Neural cell (in vitro differentiated cells): ENCODE measurements at regions not wholly inside any gene's neighbourhood (a gene's known extent, or its start where the extent isn't known, plus 50 kb on each side); places are given as distances from the start of the nearest gene placed in this dataset.

Experiments used
- H2AFZ ChIP-seq: fragments of 200-600, 300-800 bp; sonication (generic), shearing (Covaris generic); 2 replicates; pipeline ENCODE4 v1.6.0; 2014; ENCODE audit warnings: low read depth, mild to moderate bottlenecking, antibody characterized with exemption, low read length, moderate library complexity
- H3F3A ChIP-seq: fragments of 200-600 bp; shearing (Covaris generic); 2 replicates; pipeline ENCODE4 v1.6.1; 2016; ENCODE audit warnings: mild to moderate bottlenecking, moderate library complexity, mixed read lengths, antibody characterized with exemption, low read length; ENCODE audit not compliant: insufficient read depth, poor library complexity, severe bottlenecking
- H3K27ac ChIP-seq: fragments of 200-600, 300-800 bp; sonication (generic), shearing (Covaris generic); 2 replicates; pipeline ENCODE4 v1.5.1; 2014; ENCODE audit warnings: mild to moderate bottlenecking, low read length, moderate library complexity
- H3K27me3 ChIP-seq: fragments of 300-800, 200-600 bp; sonication (generic), shearing (Covaris generic); 2 replicates; pipeline ENCODE4 v1.6.0; 2014; ENCODE audit warnings: mild to moderate bottlenecking, low read depth, low read length, moderate library complexity; ENCODE audit not compliant: insufficient read depth
- H3K36me3 ChIP-seq: fragments of 300-800, 200-600 bp; sonication (generic), shearing (Covaris generic); 2 replicates; pipeline ENCODE4 v1.5.1; 2014; ENCODE audit warnings: mild to moderate bottlenecking, antibody characterized with exemption, low read length, moderate library complexity; ENCODE audit not compliant: insufficient read depth
- H3K4me2 ChIP-seq: fragments of 300-800, 200-600 bp; sonication (generic), shearing (Covaris generic); 2 replicates; pipeline ENCODE4 v1.6.0; 2014; ENCODE audit warnings: mild to moderate bottlenecking, low read length
- H3K4me3 ChIP-seq: fragments of 300-800, 200-600 bp; sonication (generic), shearing (Covaris generic); 2 replicates; pipeline ENCODE4 v1.5.1; 2014; ENCODE audit warnings: mild to moderate bottlenecking, low read length, moderate library complexity
- H3K79me2 ChIP-seq: fragments of 200-600 bp; shearing (Covaris generic); replicated peaks from 2 replicates; pipeline ENCODE4 v1.6.0; 2014; ENCODE audit warnings: mild to moderate bottlenecking, low read length, moderate library complexity; ENCODE audit not compliant: insufficient read depth
- H3K9ac ChIP-seq: fragments of 300-800, 200-600 bp; sonication (generic), shearing (Covaris generic); 2 replicates; pipeline ENCODE4 v1.6.1; 2016; ENCODE audit warnings: mild to moderate bottlenecking, low read length, mixed read lengths
- H3K9me2 ChIP-seq: fragments of 200-600 bp; shearing (Covaris generic); 2 replicates; pipeline ENCODE4 v1.6.1; 2016; ENCODE audit warnings: mild to moderate bottlenecking, low read length, mixed read lengths; ENCODE audit not compliant: insufficient read depth
- H3K9me3 ChIP-seq: fragments of 200-600, 300-800 bp; sonication (generic), shearing (Covaris generic); 2 replicates; pipeline ENCODE4 v1.6.1; 2016; ENCODE audit warnings: mild to moderate bottlenecking, mixed run types, low read length, moderate library complexity, mixed read lengths
- H4K20me1 ChIP-seq: fragments of 200-600 bp; shearing (Covaris generic); 2 replicates; pipeline ENCODE4 v1.6.1; 2016; ENCODE audit warnings: mild to moderate bottlenecking, mixed run types; ENCODE audit not compliant: insufficient read depth
- EP300 ChIP-seq: fragments of 450-650 bp; conservative IDR thresholded peaks from 2 replicates; pipeline ENCODE4 v1.6.1; 2014; ENCODE audit warnings: antibody characterized with exemption, mild to moderate bottlenecking, moderate library complexity; ENCODE audit not compliant: poor library complexity, severe bottlenecking
- EZH2 ChIP-seq: fragments of 200-600, 300-800 bp; shearing (Covaris generic), sonication (generic); IDR thresholded peaks from 2 replicates; pipeline ENCODE4 v1.6.1; 2014; ENCODE audit warnings: antibody characterized with exemption, low read length, borderline replicate concordance, mild to moderate bottlenecking; ENCODE audit not compliant: insufficient read depth, poor library complexity, severe bottlenecking
- MXI1 ChIP-seq: fragments of 450-650 bp; conservative IDR thresholded peaks from 2 replicates; pipeline ENCODE4 v1.6.1; 2014; ENCODE audit warnings: antibody characterized with exemption, mild to moderate bottlenecking; ENCODE audit not compliant: poor library complexity, severe bottlenecking
- POLR2AphosphoS5 ChIP-seq: IDR thresholded peaks from 2 replicates; pipeline ENCODE4 v1.6.1; 2012
- RAD21 ChIP-seq: fragments of 450-650 bp; conservative IDR thresholded peaks from 2 replicates; pipeline ENCODE4 v1.6.1; 2014; ENCODE audit warnings: antibody characterized with exemption, mild to moderate bottlenecking, moderate library complexity
- SMC3 ChIP-seq: fragments of 450-650 bp; conservative IDR thresholded peaks from 2 replicates; pipeline ENCODE4 v1.6.1; 2014; ENCODE audit warnings: antibody characterized with exemption, mild to moderate bottlenecking, moderate library complexity; ENCODE audit not compliant: poor library complexity
- TAF1 ChIP-seq: IDR thresholded peaks from 2 replicates; pipeline ENCODE4 v1.6.1; 2012; ENCODE audit warnings: low read depth
- TF ChIP-seq, protein P1 (sequence below): IDR thresholded peaks from 2 replicates; pipeline ENCODE4 v1.6.1; 2012; ENCODE audit warnings: borderline replicate concordance
- TF ChIP-seq, protein P2 (sequence below): fragments of 450-650 bp; IDR thresholded peaks from 2 replicates; pipeline ENCODE4 v1.5.1; 2014; ENCODE audit warnings: antibody characterized with exemption, mild to moderate bottlenecking, moderate library complexity; ENCODE audit not compliant: poor library complexity, severe bottlenecking

DNA sequence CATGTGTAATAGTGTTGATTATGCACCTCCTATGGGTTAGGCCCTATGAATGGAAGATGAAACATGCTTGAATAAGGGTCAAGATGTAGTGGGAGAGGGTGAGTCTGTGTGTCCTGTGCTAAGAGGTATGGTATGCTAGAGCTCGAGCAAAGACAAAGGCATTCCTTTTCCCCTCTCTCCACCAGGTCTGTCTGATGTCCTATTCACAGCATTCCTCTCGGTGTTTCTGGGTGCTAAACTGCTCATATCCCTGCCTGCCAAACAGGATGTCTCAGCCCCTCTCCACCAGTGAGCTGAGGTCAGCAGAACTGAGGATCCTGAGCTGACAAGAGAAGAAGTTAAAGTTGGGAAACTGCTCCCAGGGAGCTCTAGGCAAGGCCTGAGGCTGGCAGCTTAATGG lies 344.9 kb downstream of the TSN start:
- H3K79me2 ChIP-seq = no peaks in the 10 kb centered on the region
- H3K27ac ChIP-seq = no peak overlapping the region
- H3K36me3 ChIP-seq = no peaks in the 10 kb centered on the region
- no peaks in the 10 kb centered on the region for H3K9me2 ChIP-seq
- no peak overlapping the region for H3K4me2 ChIP-seq
- H4K20me1 ChIP-seq = no peaks in the 10 kb centered on the region
- no peaks in the 10 kb centered on the region for H3K27me3 ChIP-seq
- H2AFZ ChIP-seq = no peak overlapping the region
- no peaks in the 10 kb centered on the region for H3F3A ChIP-seq
- no peak overlapping the region for H3K4me3 ChIP-seq
- H3K9ac ChIP-seq = no peak overlapping the region
- H3K9me3 ChIP-seq = no peaks in the 10 kb centered on the region
- TF ChIP-seq EP300 = no peak
- no peak for TF ChIP-seq POLR2AphosphoS5
- no peak for TF ChIP-seq SMC3
- no peak for TF ChIP-seq RAD21

DNA sequence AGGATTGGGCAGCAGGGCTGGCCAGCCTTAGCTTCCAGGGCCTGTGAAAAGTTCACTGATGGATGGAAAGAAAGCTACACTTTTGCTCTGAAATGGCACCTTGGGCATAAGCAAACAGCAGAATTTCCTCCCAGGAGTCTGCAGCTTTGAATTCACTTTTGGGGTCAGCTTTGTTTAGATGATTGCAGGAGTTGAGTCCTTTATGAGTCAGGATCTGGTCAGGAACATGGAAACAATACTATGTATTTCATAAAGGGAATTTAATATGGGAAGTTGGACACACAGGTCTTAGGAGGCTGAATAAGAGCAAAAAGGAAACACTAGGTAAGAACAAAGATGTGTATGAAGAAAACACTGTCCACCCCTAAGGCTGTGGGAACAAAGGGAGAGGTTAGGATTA lies 345.3 kb downstream of the TSN start:
- Histone ChIP-seq H3K36me3 (no peaks in the 10 kb centered on the region), H3K27ac (no peak overlapping the region), H3K9me2 (no peaks in the 10 kb centered on the region), H3K4me3 (no peak overlapping the region), H3F3A (no peaks in the 10 kb centered on the region), H3K9me3 (no peaks in the 10 kb centered on the region), H3K9ac (no peak overlapping the region), H2AFZ (no peak overlapping the region), H3K79me2 (no peaks in the 10 kb centered on the region), H4K20me1 (no peaks in the 10 kb centered on the region), H3K27me3 (no peaks in the 10 kb centered on the region), H3K4me2 (no peak overlapping the region)
- no peak for TF ChIP-seq EP300
- no peak for TF ChIP-seq MXI1
- TF ChIP-seq RAD21 = no peak
- TF ChIP-seq, protein P1, sequence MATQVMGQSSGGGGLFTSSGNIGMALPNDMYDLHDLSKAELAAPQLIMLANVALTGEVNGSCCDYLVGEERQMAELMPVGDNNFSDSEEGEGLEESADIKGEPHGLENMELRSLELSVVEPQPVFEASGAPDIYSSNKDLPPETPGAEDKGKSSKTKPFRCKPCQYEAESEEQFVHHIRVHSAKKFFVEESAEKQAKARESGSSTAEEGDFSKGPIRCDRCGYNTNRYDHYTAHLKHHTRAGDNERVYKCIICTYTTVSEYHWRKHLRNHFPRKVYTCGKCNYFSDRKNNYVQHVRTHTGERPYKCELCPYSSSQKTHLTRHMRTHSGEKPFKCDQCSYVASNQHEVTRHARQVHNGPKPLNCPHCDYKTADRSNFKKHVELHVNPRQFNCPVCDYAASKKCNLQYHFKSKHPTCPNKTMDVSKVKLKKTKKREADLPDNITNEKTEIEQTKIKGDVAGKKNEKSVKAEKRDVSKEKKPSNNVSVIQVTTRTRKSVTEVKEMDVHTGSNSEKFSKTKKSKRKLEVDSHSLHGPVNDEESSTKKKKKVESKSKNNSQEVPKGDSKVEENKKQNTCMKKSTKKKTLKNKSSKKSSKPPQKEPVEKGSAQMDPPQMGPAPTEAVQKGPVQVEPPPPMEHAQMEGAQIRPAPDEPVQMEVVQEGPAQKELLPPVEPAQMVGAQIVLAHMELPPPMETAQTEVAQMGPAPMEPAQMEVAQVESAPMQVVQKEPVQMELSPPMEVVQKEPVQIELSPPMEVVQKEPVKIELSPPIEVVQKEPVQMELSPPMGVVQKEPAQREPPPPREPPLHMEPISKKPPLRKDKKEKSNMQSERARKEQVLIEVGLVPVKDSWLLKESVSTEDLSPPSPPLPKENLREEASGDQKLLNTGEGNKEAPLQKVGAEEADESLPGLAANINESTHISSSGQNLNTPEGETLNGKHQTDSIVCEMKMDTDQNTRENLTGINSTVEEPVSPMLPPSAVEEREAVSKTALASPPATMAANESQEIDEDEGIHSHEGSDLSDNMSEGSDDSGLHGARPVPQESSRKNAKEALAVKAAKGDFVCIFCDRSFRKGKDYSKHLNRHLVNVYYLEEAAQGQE = no peak
- no peak for TF ChIP-seq POLR2AphosphoS5
- no peak for TF ChIP-seq EZH2
- no peak for TF ChIP-seq TAF1
- TF ChIP-seq, protein P2, sequence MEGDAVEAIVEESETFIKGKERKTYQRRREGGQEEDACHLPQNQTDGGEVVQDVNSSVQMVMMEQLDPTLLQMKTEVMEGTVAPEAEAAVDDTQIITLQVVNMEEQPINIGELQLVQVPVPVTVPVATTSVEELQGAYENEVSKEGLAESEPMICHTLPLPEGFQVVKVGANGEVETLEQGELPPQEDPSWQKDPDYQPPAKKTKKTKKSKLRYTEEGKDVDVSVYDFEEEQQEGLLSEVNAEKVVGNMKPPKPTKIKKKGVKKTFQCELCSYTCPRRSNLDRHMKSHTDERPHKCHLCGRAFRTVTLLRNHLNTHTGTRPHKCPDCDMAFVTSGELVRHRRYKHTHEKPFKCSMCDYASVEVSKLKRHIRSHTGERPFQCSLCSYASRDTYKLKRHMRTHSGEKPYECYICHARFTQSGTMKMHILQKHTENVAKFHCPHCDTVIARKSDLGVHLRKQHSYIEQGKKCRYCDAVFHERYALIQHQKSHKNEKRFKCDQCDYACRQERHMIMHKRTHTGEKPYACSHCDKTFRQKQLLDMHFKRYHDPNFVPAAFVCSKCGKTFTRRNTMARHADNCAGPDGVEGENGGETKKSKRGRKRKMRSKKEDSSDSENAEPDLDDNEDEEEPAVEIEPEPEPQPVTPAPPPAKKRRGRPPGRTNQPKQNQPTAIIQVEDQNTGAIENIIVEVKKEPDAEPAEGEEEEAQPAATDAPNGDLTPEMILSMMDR = no peak
- TF ChIP-seq SMC3 = no peak

DNA sequence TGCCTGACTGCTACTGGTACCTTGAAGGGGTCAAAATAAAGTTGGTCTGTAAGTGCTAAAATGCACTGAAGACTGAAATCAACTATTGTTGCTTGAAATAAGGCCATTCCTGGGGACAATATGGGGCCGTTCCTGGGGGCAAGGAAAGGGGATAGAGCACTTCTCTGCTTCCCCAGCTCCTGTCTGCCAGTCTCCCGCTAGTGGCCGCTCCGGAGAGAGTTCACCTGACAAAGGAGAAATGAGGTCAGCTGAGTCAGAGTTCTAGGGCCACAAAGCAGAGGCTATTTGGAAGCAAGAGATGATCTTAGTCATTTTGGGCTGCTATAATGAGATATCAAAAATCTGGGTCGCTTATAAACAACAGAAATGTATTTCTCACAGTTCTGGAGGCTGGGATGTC lies 345.9 kb downstream of the TSN start:
- no peaks in the 10 kb centered on the region for H3F3A ChIP-seq
- H3K9ac ChIP-seq = no peak overlapping the region
- no peaks in the 10 kb centered on the region for H3K9me3 ChIP-seq
- TF ChIP-seq RAD21 = no peak
- no peak for TF ChIP-seq POLR2AphosphoS5
- TF ChIP-seq SMC3 = no peak
- TF ChIP-seq EP300 = no peak
- TF ChIP-seq EZH2 = no peak
- TF ChIP-seq, protein P1 = no peak
- TF ChIP-seq MXI1 = no peak
- no peak for TF ChIP-seq TAF1
- TF ChIP-seq, protein P2 = no peak
- no peak overlapping the region for H3K4me2 ChIP-seq
- H3K79me2 ChIP-seq = no peaks in the 10 kb centered on the region
- no peaks in the 10 kb centered on the region for H4K20me1 ChIP-seq
- no peaks in the 10 kb centered on the region for H3K27me3 ChIP-seq
- H3K4me3 ChIP-seq = no peak overlapping the region
- no peak overlapping the region for H2AFZ ChIP-seq
- no peaks in the 10 kb centered on the region for H3K36me3 ChIP-seq
- H3K27ac ChIP-seq = no peak overlapping the region
- H3K9me2 ChIP-seq = no peaks in the 10 kb centered on the region
